RWPE1 (cell line): ENCODE measurements at regions not wholly inside any gene's neighbourhood (a gene's known extent, or its start where the extent isn't known, plus 50 kb on each side); places are given as distances from the start of the nearest gene placed in this dataset.

Source experiments
- CTCF ChIA-PET: fragments of 350-600 bp; sonication (Branson Sonifier 250); formaldehyde crosslinking; extraction: SDS; loops from one replicate; lab custom pipeline; 2021; lab: Yijun Ruan, JAX
- POLR2A ChIA-PET: fragments of 400-600 bp; formaldehyde crosslinking; extraction: SDS; loops from one replicate; lab custom pipeline; 2020; ENCODE audit warnings: antibody characterized with exemption; ENCODE audit not compliant: low non-redundant PET; lab: Yijun Ruan, JAX
- DNase-seq: peaks from one replicate; pipeline ENCODE4 v3.0.0; 2012; ENCODE audit warnings: low spot score
- H3K27ac ChIP-seq: fragments of 450-650 bp; 2 replicates; pipeline ENCODE4 v1.5.1; 2017
- TF ChIP-seq, protein P1 (sequence below): fragments of 450-650 bp; conservative IDR thresholded peaks from 2 replicates; pipeline ENCODE4 v1.5.1; 2017; ENCODE audit warnings: low read depth, mild to moderate bottlenecking

DNA sequence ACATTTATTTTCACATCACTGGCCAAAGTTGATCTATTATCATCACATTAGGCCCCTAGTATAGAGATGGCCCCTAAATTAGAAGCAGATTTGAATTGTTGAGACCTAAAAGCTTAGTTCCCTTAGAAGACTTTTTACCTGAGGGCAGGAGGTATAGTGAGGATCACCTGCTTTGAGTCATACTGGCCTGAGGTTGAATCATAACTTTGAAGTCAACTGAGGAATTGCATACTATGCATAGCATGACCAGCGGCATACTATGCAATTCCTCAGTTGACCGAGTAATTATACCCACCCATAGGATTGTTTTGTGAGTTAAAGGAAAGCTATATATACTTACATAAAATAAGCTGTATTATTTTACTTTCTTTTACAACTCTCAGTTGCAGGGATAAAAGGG is 50.3 kb upstream of the DPH5 start:
- CTCF ChIA-PET: interaction anchor here (0.6 to 1.5 kb wide), 3 partner anchors 163 to 174 kb away, joined by 3 to 7 read pairs (median 4); no protein-coding TSS in a partner anchor
- peak; percentile 45 for DNase-seq
- POLR2A ChIA-PET: no interaction called here

More for the DNA sequence above, 50.3 kb upstream of the DPH5 start:
- TF ChIP-seq, protein P1, sequence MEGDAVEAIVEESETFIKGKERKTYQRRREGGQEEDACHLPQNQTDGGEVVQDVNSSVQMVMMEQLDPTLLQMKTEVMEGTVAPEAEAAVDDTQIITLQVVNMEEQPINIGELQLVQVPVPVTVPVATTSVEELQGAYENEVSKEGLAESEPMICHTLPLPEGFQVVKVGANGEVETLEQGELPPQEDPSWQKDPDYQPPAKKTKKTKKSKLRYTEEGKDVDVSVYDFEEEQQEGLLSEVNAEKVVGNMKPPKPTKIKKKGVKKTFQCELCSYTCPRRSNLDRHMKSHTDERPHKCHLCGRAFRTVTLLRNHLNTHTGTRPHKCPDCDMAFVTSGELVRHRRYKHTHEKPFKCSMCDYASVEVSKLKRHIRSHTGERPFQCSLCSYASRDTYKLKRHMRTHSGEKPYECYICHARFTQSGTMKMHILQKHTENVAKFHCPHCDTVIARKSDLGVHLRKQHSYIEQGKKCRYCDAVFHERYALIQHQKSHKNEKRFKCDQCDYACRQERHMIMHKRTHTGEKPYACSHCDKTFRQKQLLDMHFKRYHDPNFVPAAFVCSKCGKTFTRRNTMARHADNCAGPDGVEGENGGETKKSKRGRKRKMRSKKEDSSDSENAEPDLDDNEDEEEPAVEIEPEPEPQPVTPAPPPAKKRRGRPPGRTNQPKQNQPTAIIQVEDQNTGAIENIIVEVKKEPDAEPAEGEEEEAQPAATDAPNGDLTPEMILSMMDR: no peak
- H3K27ac ChIP-seq: no peak overlapping the region
